Liver (tissue), 7 donors: ENCODE measurements at regions not wholly inside any gene's neighbourhood (a gene's known extent, or its start where the extent isn't known, plus 50 kb on each side); places are given as distances from the start of the nearest gene placed in this dataset.

Source experiments
- DNase-seq: peaks from one replicate; pipeline ENCODE4 v3.0.0-alpha.2; 2017; ENCODE audit warnings: low spot score
- H3K27ac ChIP-seq, 2 donors: one replicate each; pipeline ENCODE4 v1.7.0; 2013; ENCODE audit warnings: inconsistent platforms in 2 of 2, low read length in 2 of 2, control low read depth in 1 of 2, low read depth in 1 of 2, mild to moderate bottlenecking in 1 of 2
- H3K27me3 ChIP-seq, 4 donors: one replicate each; pipeline versions ENCODE4 v1.6.1 to v1.7.0; 2013; ENCODE audit warnings: low read length in 3 of 4, inconsistent platforms in 1 of 4, mild to moderate bottlenecking in 1 of 4, moderate library complexity in 1 of 4; ENCODE audit not compliant: control insufficient read depth in 4 of 4, insufficient read depth in 4 of 4
- H3K36me3 ChIP-seq, 4 donors: one replicate each; pipeline versions ENCODE4 v1.6.1 to v1.7.0; 2013; ENCODE audit warnings: low read length in 3 of 4, mild to moderate bottlenecking in 3 of 4, low read depth in 1 of 4, moderate library complexity in 1 of 4; ENCODE audit not compliant: control insufficient read depth in 4 of 4, insufficient read depth in 3 of 4
- H3K4me1 ChIP-seq, 4 donors: one replicate each; pipeline versions ENCODE4 v1.6.1 to v1.7.0; 2013; ENCODE audit warnings: low read length in 3 of 4, mild to moderate bottlenecking in 3 of 4, moderate library complexity in 1 of 4; ENCODE audit not compliant: control insufficient read depth in 4 of 4, insufficient read depth in 4 of 4
- H3K4me3 ChIP-seq, 3 donors: one replicate each; pipeline versions ENCODE4 v1.6.1 to v1.7.0; 2013; ENCODE audit warnings: low read length in 3 of 3, control low read depth in 1 of 3, low read depth in 1 of 3, mild to moderate bottlenecking in 1 of 3
- H3K9ac ChIP-seq, 2 donors: one replicate each; pipeline ENCODE4 v1.7.0; 2013; ENCODE audit warnings: low read length in 2 of 2, mild to moderate bottlenecking in 2 of 2, moderate library complexity in 2 of 2, control low read depth in 1 of 2, low read depth in 1 of 2
- H3K9me3 ChIP-seq, 4 donors: one replicate each; pipeline versions ENCODE4 v1.6.1 to v1.7.0; 2013; ENCODE audit warnings: low read length in 3 of 4; ENCODE audit not compliant: control insufficient read depth in 4 of 4
- ATF3 ChIP-seq: IDR thresholded peaks from 2 replicates; pipeline ENCODE4 v1.6.1; 2016; ENCODE audit warnings: antibody characterized with exemption
- EGR1 ChIP-seq, 2 donors: IDR thresholded peaks; 2 replicates each; pipeline ENCODE4 v1.6.1; 2016 to 2018; ENCODE audit warnings: antibody characterized with exemption in 2 of 2, low read depth in 2 of 2
- FOXA1 ChIP-seq: IDR thresholded peaks from 2 replicates; pipeline ENCODE4 v1.6.1; 2016; ENCODE audit warnings: antibody characterized with exemption
- FOXA2 ChIP-seq: IDR thresholded peaks from 2 replicates; pipeline ENCODE4 v1.6.1; 2016; ENCODE audit warnings: antibody characterized with exemption
- GABPA ChIP-seq, 2 donors: IDR thresholded peaks in 1 of 2; conservative IDR thresholded peaks in 1 of 2; 2 replicates each; pipeline ENCODE4 v1.6.1; 2016; ENCODE audit warnings: antibody characterized with exemption in 2 of 2, mild to moderate bottlenecking in 1 of 2, moderate library complexity in 1 of 2
- HNF4A ChIP-seq, 2 donors: conservative IDR thresholded peaks; 2 replicates each; pipeline ENCODE4 v1.6.1; 2016; ENCODE audit warnings: antibody characterized with exemption in 2 of 2, mild to moderate bottlenecking in 2 of 2
- HNF4G ChIP-seq: IDR thresholded peaks from 2 replicates; pipeline ENCODE4 v1.6.1; 2016; ENCODE audit warnings: antibody characterized with exemption
- JUND ChIP-seq, 2 donors: IDR thresholded peaks; 2 replicates each; pipeline ENCODE4 v1.6.1; 2016; ENCODE audit warnings: antibody characterized with exemption in 2 of 2
- NR2F2 ChIP-seq: IDR thresholded peaks from 2 replicates; pipeline ENCODE4 v1.6.1; 2016; ENCODE audit warnings: antibody characterized with exemption
- RAD21 ChIP-seq, 2 donors: IDR thresholded peaks; 2 replicates each; pipeline ENCODE4 v1.6.1; 2016; ENCODE audit warnings: antibody characterized with exemption in 2 of 2, mild to moderate bottlenecking in 2 of 2
- REST ChIP-seq: IDR thresholded peaks from 2 replicates; pipeline ENCODE4 v1.6.1; 2016; ENCODE audit warnings: antibody characterized with exemption, mild to moderate bottlenecking
- RXRA ChIP-seq, 2 donors: IDR thresholded peaks; 2 replicates each; pipeline ENCODE4 v1.6.1; 2017 to 2018; ENCODE audit warnings: antibody characterized with exemption in 2 of 2, mild to moderate bottlenecking in 1 of 2
- SP1 ChIP-seq: IDR thresholded peaks from 2 replicates; pipeline ENCODE4 v1.6.1; 2018; ENCODE audit warnings: antibody characterized with exemption, mild to moderate bottlenecking
- TAF1 ChIP-seq: conservative IDR thresholded peaks from 2 replicates; pipeline ENCODE4 v1.6.1; 2016; ENCODE audit warnings: antibody characterized with exemption, mild to moderate bottlenecking
- YY1 ChIP-seq: IDR thresholded peaks from 2 replicates; pipeline ENCODE4 v1.6.1; 2016; ENCODE audit warnings: antibody characterized with exemption, mild to moderate bottlenecking
- WGBS: extraction: QIAGEN DNeasy Blood & Tissue Kit; methylation state at CpG from one replicate; pipeline ENCODE4 v1.1.7; 2013; 5-methylcytosine and 5-hydroxymethylcytosine counted together
- TF ChIP-seq, protein P1 (sequence below): IDR thresholded peaks from 2 replicates; pipeline ENCODE4 v1.6.1; 2016; ENCODE audit warnings: antibody characterized with exemption
- TF ChIP-seq, protein P2 (sequence below): IDR thresholded peaks from 2 replicates; pipeline ENCODE4 v1.6.1; 2016; ENCODE audit warnings: antibody characterized with exemption
- donor health status: healthy.
- donor health status: healthy.
- donor health status: healthy.
- donor health status: healthy.

DNA sequence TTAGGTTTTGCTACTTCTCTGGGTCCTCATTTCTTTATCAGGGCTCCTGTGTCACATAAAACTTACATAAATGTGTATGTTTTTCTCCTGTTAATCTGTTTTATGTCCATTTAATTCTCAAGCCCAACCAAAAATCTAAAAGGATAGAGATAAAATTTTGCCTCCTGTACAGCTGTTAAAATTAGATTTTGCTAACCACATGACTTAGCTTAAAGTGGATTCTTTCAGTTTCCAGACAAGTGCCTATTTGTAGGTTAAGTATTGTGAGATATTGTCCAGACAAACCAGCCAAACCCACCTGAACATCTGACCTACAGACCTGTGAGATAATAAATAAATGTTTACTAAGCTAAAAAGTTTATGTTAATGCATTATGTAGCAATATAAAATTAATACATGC lies 465.5 kb downstream of the SI start:
- H3K9me3 ChIP-seq, result no peaks in the 10 kb centered on the region
- no peak overlapping the region for H3K9ac ChIP-seq
- H3K27me3 ChIP-seq, result peaks cover 0 to 2% (median 0%) of the 10 kb centered on the region in 4 donors
- no peak for DNase-seq
- H3K4me3 ChIP-seq, result no peak overlapping the region
- no peaks in the 10 kb centered on the region for H3K4me1 ChIP-seq
- TF ChIP-seq FOXA2, result no peak
- TF ChIP-seq RXRA (IDR thresholded peaks at IDR 0.05), result no peak
- TF ChIP-seq YY1, result no peak
- no peak for TF ChIP-seq JUND (IDR thresholded peaks at IDR 0.05)
- TF ChIP-seq NR2F2, result no peak
- H3K27ac ChIP-seq, result no peak overlapping the region
- no peaks in the 10 kb centered on the region for H3K36me3 ChIP-seq

DNA sequence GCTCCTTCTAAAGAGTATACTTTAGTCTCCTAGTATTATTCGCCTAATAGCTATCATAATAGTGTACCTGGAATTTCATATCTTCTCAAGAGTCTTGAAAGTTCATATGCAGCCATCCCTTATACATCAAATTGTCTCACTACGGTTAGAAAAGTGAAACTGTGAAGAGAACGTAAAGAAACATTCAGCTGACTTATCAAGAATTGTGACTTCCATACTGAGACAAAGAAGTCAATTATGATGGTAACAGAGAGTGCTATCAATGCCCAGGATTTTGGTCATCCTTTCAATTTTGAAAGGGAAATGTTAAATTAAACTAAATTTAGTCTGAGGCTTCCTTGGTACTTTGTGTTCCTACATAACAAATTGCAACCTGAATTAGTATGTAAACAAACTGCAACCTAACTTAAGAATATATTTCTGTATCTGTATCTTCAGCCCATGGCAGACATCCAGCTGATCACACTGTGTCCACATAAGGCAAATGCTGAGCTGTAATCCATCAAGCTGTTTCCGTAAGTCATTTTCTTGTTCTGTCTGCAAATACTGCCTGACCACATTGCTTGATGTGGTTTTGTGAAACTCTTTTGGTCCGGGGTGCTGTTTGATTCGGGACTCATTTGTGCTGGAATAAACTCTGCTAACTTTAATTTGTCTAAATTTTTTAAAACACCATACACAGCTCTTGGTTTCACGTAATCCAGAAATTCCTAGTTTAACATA lies 469.6 kb downstream of the SI start:
- H3K36me3 ChIP-seq, result no peaks in the 10 kb centered on the region
- TF ChIP-seq ATF3, result no peak
- TF ChIP-seq EGR1 (IDR thresholded peaks at IDR 0.05; ENCODE audit: low read depth in 2 of 2), result no peak
- TF ChIP-seq, protein P1, sequence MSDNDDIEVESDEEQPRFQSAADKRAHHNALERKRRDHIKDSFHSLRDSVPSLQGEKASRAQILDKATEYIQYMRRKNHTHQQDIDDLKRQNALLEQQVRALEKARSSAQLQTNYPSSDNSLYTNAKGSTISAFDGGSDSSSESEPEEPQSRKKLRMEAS, result no peak
- TF ChIP-seq JUND (IDR thresholded peaks at IDR 0.05), result no peak
- TF ChIP-seq RAD21 (IDR thresholded peaks at IDR 0.05), result no peak
- no peak for TF ChIP-seq FOXA2
- TF ChIP-seq SP1, result no peak
- TF ChIP-seq GABPA (IDR thresholded peaks at IDR 0.05 in 1 of 2, conservative IDR thresholded peaks at IDR 0.05 in 1 of 2), result no peak
- TF ChIP-seq REST, result no peak
- no peak for TF ChIP-seq YY1
- TF ChIP-seq FOXA1, result no peak
- no peak for TF ChIP-seq HNF4A (conservative IDR thresholded peaks at IDR 0.05)
- TF ChIP-seq HNF4G, result no peak
- no peak for TF ChIP-seq TAF1
- TF ChIP-seq NR2F2, result no peak
- TF ChIP-seq, protein P2, sequence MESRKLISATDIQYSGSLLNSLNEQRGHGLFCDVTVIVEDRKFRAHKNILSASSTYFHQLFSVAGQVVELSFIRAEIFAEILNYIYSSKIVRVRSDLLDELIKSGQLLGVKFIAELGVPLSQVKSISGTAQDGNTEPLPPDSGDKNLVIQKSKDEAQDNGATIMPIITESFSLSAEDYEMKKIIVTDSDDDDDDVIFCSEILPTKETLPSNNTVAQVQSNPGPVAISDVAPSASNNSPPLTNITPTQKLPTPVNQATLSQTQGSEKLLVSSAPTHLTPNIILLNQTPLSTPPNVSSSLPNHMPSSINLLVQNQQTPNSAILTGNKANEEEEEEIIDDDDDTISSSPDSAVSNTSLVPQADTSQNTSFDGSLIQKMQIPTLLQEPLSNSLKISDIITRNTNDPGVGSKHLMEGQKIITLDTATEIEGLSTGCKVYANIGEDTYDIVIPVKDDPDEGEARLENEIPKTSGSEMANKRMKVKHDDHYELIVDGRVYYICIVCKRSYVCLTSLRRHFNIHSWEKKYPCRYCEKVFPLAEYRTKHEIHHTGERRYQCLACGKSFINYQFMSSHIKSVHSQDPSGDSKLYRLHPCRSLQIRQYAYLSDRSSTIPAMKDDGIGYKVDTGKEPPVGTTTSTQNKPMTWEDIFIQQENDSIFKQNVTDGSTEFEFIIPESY, result no peak
- no peaks in the 10 kb centered on the region for H3K4me1 ChIP-seq
- no peak overlapping the region for H3K27ac ChIP-seq
- H3K9ac ChIP-seq, result no peak overlapping the region
- H3K4me3 ChIP-seq, result no peak overlapping the region
- 74% methylated on average over 7 of the region's 7 CpGs for WGBS
- no peak for DNase-seq
- H3K9me3 ChIP-seq, result no peaks in the 10 kb centered on the region
- H3K27me3 ChIP-seq, result no peaks in the 10 kb centered on the region
